ENCODE measurements at regions not wholly inside any gene's neighbourhood (a gene's known extent, or its start where the extent isn't known, plus 50 kb on each side); places are given as distances from the start of the nearest gene placed in this dataset.

DNA sequence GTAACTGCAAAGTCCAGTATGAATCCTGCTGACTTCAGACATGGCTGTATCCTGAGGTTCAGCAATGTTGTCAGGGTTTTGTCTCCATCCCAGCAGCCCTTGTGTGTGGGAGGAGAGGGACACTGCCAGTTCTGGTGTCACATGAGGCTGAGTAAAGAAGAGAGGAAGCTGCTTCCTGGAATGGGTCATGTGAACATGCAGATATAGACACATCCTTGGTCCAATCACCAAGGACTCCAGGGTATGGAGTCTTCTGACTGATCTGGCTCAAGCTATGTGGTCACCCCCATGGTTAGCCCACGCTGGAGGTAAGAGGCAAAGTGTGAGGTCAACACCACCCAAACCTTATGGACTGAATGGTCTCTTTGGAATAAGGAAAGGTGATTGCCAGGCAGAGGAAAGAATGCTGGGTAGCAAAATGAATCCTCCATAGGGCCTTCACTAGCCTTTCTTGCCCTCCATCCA is 134.4 kb upstream of the SLC1A4 start:
- Histone ChIP-seq H3K79me1 (ENCODE audit: low read length) (no peaks in the 10 kb centered on the region), H3K79me2 (ENCODE audit: control insufficient read depth, insufficient read depth, low read length) (no peaks in the 10 kb centered on the region), H3K36me3 (ENCODE audit: control insufficient read depth, insufficient read depth, low read length) (no peaks in the 10 kb centered on the region), H2AK5ac (ENCODE audit: low read length) (no peak overlapping the region), H3K27me3 (ENCODE audit: insufficient read depth, low read length, poor library complexity) (no peaks in the 10 kb centered on the region), H3K18ac (ENCODE audit: low read length) (no peak overlapping the region), H3K56ac (ENCODE audit: low read length) (no peak overlapping the region), H4K8ac (ENCODE audit: low read depth, low read length) (no peak overlapping the region), H3K27ac (ENCODE audit: low read depth, low read length) (no peak overlapping the region), H3K4me3 (ENCODE audit: low read length) (no peak overlapping the region), H3K4ac (ENCODE audit: low read depth, low read length) (no peak overlapping the region), H2BK15ac (replicated peaks; ENCODE audit: low read depth) (no peak overlapping the region), H3K23ac (ENCODE audit: low read length) (no peak overlapping the region), H3K4me1 (ENCODE audit: control insufficient read depth, low read depth, low read length) (peaks cover 10% of the 10 kb centered on the region), H3K4me2 (ENCODE audit: low read length) (no peak overlapping the region), H4K5ac (ENCODE audit: low read length) (no peak overlapping the region), H2BK5ac (ENCODE audit: low read length) (no peak overlapping the region), H3K9ac (ENCODE audit: low read length) (no peak overlapping the region), H2BK120ac (ENCODE audit: low read depth, low read length) (no peak overlapping the region)
- DNase-seq, result no peak
- no CpG with 5 or more reads among the region's 1 CpG for WGBS (ENCODE audit: extremely low coverage, insufficient coverage, low lambda C conversion rate)

DNA sequence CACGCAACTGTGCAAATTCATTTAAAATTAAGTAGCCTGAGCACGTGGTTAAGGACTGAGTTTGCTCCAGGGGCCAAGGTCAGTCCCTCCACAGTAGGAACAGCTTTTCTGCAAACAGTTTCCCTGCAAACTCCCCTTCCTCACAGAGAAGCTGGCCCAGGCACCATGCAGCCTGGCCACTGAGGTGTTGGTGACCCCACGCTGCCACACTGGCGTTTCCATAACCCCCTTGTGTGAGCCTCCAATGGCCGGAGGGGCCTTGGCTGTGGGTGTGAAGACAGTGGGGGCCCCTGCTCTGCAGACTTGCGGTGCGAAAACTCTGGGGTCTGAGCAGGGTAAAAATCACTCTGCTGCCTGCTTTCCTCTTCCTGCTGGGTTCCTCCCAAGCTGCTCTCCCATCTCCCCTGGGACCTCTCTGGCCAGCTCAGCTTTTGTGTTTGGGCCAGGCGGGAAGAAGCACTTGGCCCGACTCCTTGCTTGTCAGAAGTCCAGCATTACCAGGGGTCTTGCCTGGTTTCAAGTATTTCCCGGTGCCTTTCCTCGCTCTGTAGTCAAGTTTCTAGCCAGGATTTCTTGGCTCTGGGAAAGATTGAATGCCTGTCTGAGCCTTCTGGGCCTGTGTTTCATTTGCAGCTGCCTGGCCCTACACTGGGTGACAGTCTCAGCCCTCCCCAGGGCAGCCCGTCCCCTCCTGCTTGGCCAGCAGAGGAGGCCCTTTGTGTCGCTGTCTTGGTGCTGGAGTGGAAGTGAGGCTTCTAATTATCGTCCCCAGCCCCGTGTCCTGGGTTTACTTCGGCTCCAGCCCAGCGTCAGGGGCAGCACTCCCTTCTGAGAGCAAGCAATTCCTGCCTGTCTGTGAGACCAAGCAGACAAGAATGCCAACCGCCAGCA is 131.4 kb upstream of the SLC1A4 start:
- Histone ChIP-seq H3K79me1 (ENCODE audit: low read length) (no peaks in the 10 kb centered on the region), H2AK5ac (ENCODE audit: low read length) (no peak overlapping the region), H2BK120ac (ENCODE audit: low read depth, low read length) (no peak overlapping the region), H3K79me2 (ENCODE audit: control insufficient read depth, insufficient read depth, low read length) (no peaks in the 10 kb centered on the region), H3K27ac (ENCODE audit: low read depth, low read length) (no peak overlapping the region), H3K27me3 (ENCODE audit: insufficient read depth, low read length, poor library complexity) (no peaks in the 10 kb centered on the region), H2BK5ac (ENCODE audit: low read length) (no peak overlapping the region), H3K9ac (ENCODE audit: low read length) (peak overlapping the region; percentile 3), H3K36me3 (ENCODE audit: control insufficient read depth, insufficient read depth, low read length) (no peaks in the 10 kb centered on the region), H3K18ac (ENCODE audit: low read length) (no peak overlapping the region), H3K4me2 (ENCODE audit: low read length) (no peak overlapping the region), H3K4ac (ENCODE audit: low read depth, low read length) (peak overlapping the region; percentile 3), H3K4me1 (ENCODE audit: control insufficient read depth, low read depth, low read length) (peaks cover 18% of the 10 kb centered on the region), H3K4me3 (ENCODE audit: low read length) (no peak overlapping the region), H4K8ac (ENCODE audit: low read depth, low read length) (no peak overlapping the region), H3K23ac (ENCODE audit: low read length) (no peak overlapping the region), H2BK15ac (replicated peaks; ENCODE audit: low read depth) (no peak overlapping the region), H4K5ac (ENCODE audit: low read length) (no peak overlapping the region), H3K56ac (ENCODE audit: low read length) (peak overlapping the region; percentile 84)
- no CpG with 5 or more reads among the region's 18 CpGs for WGBS (ENCODE audit: extremely low coverage, insufficient coverage, low lambda C conversion rate)
- DNase-seq, result no peak

DNA sequence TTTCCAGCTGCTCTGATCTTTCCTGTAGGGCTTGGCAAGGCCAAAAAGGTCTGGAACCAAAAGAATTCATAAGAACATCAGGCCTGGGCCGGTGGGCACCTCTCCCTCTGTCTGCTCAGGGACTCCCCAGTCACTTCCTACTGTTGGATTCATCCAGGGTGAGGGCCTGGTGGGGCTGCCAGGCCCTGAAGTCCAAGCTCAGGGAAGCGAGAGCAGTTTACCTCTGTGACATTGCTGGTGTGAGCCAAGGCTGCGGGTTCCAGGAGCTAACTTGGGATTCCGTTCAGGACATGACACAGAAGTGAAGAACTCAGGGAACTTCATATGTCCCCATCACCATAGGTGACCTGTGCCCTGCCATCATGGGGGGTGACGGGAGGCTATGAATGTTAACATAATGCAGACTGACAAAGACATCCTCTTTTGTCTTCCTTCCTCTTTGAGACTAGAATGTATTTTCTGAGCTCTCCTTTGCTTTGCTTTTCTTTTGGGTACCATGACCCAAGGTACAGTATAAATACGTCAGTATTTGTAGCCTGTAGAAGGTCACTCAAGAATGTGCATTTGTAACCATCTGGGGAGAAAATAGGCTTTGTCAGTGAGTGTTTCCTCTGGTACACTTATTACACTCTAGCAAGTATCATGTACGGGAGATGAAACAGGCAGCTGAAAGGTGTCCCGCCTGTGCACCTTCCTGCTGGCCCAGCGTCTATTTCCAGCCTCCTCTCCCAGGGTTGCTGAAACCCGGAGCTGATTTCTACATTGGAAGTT is 130.5 kb upstream of the SLC1A4 start:
- Histone ChIP-seq H3K9ac (ENCODE audit: low read length) (peak overlapping the region; percentile 60), H4K8ac (ENCODE audit: low read depth, low read length) (no peak overlapping the region), H3K4ac (ENCODE audit: low read depth, low read length) (no peak overlapping the region), H3K23ac (ENCODE audit: low read length) (peak overlapping the region; percentile 20), H3K18ac (ENCODE audit: low read length) (no peak overlapping the region), H3K27me3 (ENCODE audit: insufficient read depth, low read length, poor library complexity) (no peaks in the 10 kb centered on the region), H3K27ac (ENCODE audit: low read depth, low read length) (no peak overlapping the region), H3K4me1 (ENCODE audit: control insufficient read depth, low read depth, low read length) (peaks cover 18% of the 10 kb centered on the region), H3K36me3 (ENCODE audit: control insufficient read depth, insufficient read depth, low read length) (no peaks in the 10 kb centered on the region), H3K4me3 (ENCODE audit: low read length) (no peak overlapping the region), H2BK120ac (ENCODE audit: low read depth, low read length) (no peak overlapping the region), H3K4me2 (ENCODE audit: low read length) (peak overlapping the region; percentile 53), H2BK5ac (ENCODE audit: low read length) (no peak overlapping the region), H2BK15ac (replicated peaks; ENCODE audit: low read depth) (no peak overlapping the region), H3K79me2 (ENCODE audit: control insufficient read depth, insufficient read depth, low read length) (no peaks in the 10 kb centered on the region), H3K79me1 (ENCODE audit: low read length) (no peaks in the 10 kb centered on the region), H4K5ac (ENCODE audit: low read length) (no peak overlapping the region), H3K56ac (ENCODE audit: low read length) (peak overlapping the region; percentile 84), H2AK5ac (ENCODE audit: low read length) (no peak overlapping the region)
- DNase-seq, result no peak
- no CpG with 5 or more reads among the region's 10 CpGs for WGBS (ENCODE audit: extremely low coverage, insufficient coverage, low lambda C conversion rate)

DNA sequence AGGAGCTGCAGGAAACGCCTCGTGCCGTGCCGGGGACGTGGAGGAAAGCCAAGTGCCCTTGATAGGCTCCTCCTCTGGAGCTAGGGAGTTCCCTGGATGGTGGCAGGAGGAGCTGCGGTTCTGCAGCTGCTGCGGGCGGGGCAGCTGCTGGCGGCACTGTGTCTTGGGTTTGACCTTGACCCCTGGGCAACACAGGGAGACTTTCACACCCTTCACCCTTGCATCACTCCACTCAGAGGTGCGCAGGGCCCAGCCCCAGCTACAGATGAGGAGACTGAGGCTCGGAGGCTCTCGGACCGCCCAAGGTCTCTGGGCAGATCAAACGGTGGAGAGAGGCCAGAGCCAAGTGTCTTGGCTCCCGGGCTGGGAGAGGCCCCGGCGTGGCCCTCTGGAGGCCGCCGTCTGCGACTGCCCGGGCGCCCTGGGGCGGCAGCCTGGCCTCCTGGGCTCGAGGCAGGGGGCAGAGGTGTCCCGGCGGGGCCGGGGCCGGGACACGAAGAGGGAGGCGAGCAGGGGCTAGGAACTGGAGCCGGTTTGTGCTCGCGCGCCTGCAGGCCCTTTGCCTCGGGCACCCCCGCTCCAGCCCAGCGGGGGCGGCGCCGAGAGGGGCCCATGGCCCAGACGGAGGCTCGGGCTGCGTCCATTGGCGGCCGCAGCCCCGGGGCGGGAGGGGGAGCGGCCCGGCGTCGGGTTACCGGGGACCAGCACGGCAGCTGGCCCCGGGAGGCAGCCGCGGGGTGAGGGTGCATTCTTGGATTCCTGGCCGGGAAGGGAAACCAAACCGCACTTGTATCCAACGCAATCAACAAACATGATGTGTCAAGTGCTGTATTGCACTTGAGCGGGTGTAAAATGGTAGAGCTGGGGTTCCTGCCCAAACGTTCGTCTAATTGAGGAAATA is 129.6 kb upstream of the SLC1A4 start:
- peak overlapping the region; percentile 46 for H3K27ac ChIP-seq (ENCODE audit: low read depth, low read length)
- H3K79me2 ChIP-seq (ENCODE audit: control insufficient read depth, insufficient read depth, low read length), result no peaks in the 10 kb centered on the region
- no CpG with 5 or more reads among the region's 62 CpGs for WGBS (ENCODE audit: extremely low coverage, insufficient coverage, low lambda C conversion rate)

DNA sequence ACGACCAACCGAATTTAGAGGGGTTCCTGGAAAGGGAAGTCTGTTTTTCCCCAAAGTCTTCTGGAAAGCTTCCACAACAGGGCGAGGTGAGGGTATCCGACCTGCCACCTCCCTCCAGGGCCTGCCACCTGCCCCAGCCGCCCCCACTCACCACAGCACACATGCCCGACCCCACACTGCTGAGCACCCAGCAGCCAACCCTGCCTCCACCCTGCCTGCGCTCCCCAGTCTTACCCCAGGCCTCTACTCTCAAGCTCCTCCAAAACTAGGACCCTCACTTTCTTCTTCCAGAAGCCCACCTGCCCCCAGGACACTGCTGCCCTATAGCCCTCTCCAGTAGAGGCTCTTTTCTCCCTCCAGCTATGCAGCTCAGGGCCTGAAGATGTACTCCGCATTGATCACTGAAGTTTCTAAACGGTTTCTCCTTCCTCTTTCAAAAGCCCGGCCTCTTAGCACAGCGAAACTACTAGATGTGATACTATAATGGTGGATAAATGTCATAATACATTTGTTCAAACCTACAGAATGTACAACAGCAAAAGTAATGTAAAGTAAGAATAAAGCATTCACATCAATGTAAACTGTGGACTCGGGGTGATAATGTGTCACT is 128.8 kb upstream of the SLC1A4 start:
- no peak overlapping the region for H3K4me3 ChIP-seq (ENCODE audit: low read length)
- no peak overlapping the region for H2BK120ac ChIP-seq (ENCODE audit: low read depth, low read length)
- H4K8ac ChIP-seq (ENCODE audit: low read depth, low read length), result no peak overlapping the region
- no peak overlapping the region for H3K23ac ChIP-seq (ENCODE audit: low read length)
- H3K27ac ChIP-seq (ENCODE audit: low read depth, low read length), result no peak overlapping the region
- peak overlapping the region; percentile 25 for H3K4me2 ChIP-seq (ENCODE audit: low read length)
- no peak overlapping the region for H3K9ac ChIP-seq (ENCODE audit: low read length)
- H3K27me3 ChIP-seq (ENCODE audit: insufficient read depth, low read length, poor library complexity), result no peaks in the 10 kb centered on the region
- H2BK15ac ChIP-seq (replicated peaks; ENCODE audit: low read depth), result no peak overlapping the region
- H3K4me1 ChIP-seq (ENCODE audit: control insufficient read depth, low read depth, low read length), result peaks cover 20% of the 10 kb centered on the region
- no peak overlapping the region for H2BK5ac ChIP-seq (ENCODE audit: low read length)
- H4K5ac ChIP-seq (ENCODE audit: low read length), result no peak overlapping the region
- peak overlapping the region; percentile 44 for H3K4ac ChIP-seq (ENCODE audit: low read depth, low read length)
- H3K79me2 ChIP-seq (ENCODE audit: control insufficient read depth, insufficient read depth, low read length), result no peaks in the 10 kb centered on the region
- H3K79me1 ChIP-seq (ENCODE audit: low read length), result no peaks in the 10 kb centered on the region
- no peaks in the 10 kb centered on the region for H3K36me3 ChIP-seq (ENCODE audit: control insufficient read depth, insufficient read depth, low read length)
- no peak overlapping the region for H2AK5ac ChIP-seq (ENCODE audit: low read length)
- DNase-seq, result no peak
- WGBS (ENCODE audit: extremely low coverage, insufficient coverage, low lambda C conversion rate), result no CpG with 5 or more reads among the region's 12 CpGs
- peak overlapping the region; percentile 82 for H3K18ac ChIP-seq (ENCODE audit: low read length)
- peak overlapping the region; percentile 58 for H3K56ac ChIP-seq (ENCODE audit: low read length)

More for the DNA sequence above, 129.6 kb upstream of the SLC1A4 start:
- Histone ChIP-seq H3K4me1 (ENCODE audit: control insufficient read depth, low read depth, low read length) (peaks cover 20% of the 10 kb centered on the region), H3K9ac (ENCODE audit: low read length) (peak overlapping the region; percentile 60), H2AK5ac (ENCODE audit: low read length) (no peak overlapping the region), H3K56ac (ENCODE audit: low read length) (peak overlapping the region; percentile 84), H3K18ac (ENCODE audit: low read length) (peak overlapping the region; percentile 82), H3K23ac (ENCODE audit: low read length) (peak overlapping the region; percentile 20), H2BK5ac (ENCODE audit: low read length) (no peak overlapping the region), H3K27me3 (ENCODE audit: insufficient read depth, low read length, poor library complexity) (no peaks in the 10 kb centered on the region), H4K8ac (ENCODE audit: low read depth, low read length) (peak overlapping the region; percentile 40), H3K79me1 (ENCODE audit: low read length) (no peaks in the 10 kb centered on the region), H3K4me3 (ENCODE audit: low read length) (no peak overlapping the region), H4K5ac (ENCODE audit: low read length) (no peak overlapping the region), H2BK120ac (ENCODE audit: low read depth, low read length) (no peak overlapping the region), H2BK15ac (replicated peaks; ENCODE audit: low read depth) (no peak overlapping the region), H3K4me2 (ENCODE audit: low read length) (peak overlapping the region; percentile 53), H3K4ac (ENCODE audit: low read depth, low read length) (peak overlapping the region; percentile 44), H3K36me3 (ENCODE audit: control insufficient read depth, insufficient read depth, low read length) (no peaks in the 10 kb centered on the region)
- DNase-seq, result peak; percentile 78

Data from mesendoderm (in vitro differentiated cells).